Heart right ventricle (tissue), 16 donors: ENCODE measurements at regions not wholly inside any gene's neighbourhood (a gene's known extent, or its start where the extent isn't known, plus 50 kb on each side); places are given as distances from the start of the nearest gene placed in this dataset.

Experiments used
- ATAC-seq, 8 donors: fragments of 200-7000 bp; cut with Tn5 transposase; one replicate each; pipeline ENCODE4 v1.9.1; 2020; ENCODE audit warnings: mild to moderate bottlenecking in 8 of 8, moderate library complexity in 8 of 8, moderate number of reproducible peaks in 1 of 8
- DNase-seq, 2 donors: peaks; one replicate each; pipeline ENCODE4 v3.0.0-alpha.2; 2020
- H3K27ac ChIP-seq, 10 donors: fragments of 200-600 bp; sonication (generic) in 2 of 10; one replicate each; pipeline versions ENCODE4 v1.5.0 to v1.8.0; 2020 to 2022; ENCODE audit warnings: mild to moderate bottlenecking in 3 of 10
- H3K27me3 ChIP-seq, 7 donors: fragments of 200-600 bp; one replicate each; pipeline ENCODE4 v1.8.0; 2021 to 2022; ENCODE audit warnings: mild to moderate bottlenecking in 2 of 7
- H3K36me3 ChIP-seq, 9 donors: fragments of 200-600 bp; sonication (generic) in 1 of 9; one replicate each; pipeline versions ENCODE4 v1.5.0 to v1.8.0; 2020 to 2022; ENCODE audit warnings: mild to moderate bottlenecking in 2 of 9
- H3K4me1 ChIP-seq, 9 donors: fragments of 200-600 bp; sonication (generic) in 1 of 9; one replicate each; pipeline versions ENCODE4 v1.5.0 to v1.8.0; 2020 to 2022; ENCODE audit warnings: mild to moderate bottlenecking in 4 of 9
- H3K4me3 ChIP-seq, 10 donors: fragments of 200-600 bp; sonication (generic) in 2 of 10; one replicate each; pipeline versions ENCODE4 v1.5.0 to v1.8.0; 2020 to 2022; ENCODE audit warnings: mild to moderate bottlenecking in 7 of 10, moderate library complexity in 2 of 10
- H3K9me3 ChIP-seq, 11 donors: fragments of 200-600 bp in 10 of 11; sonication (generic) in 2 of 11; one replicate each; pipeline versions ENCODE4 v1.5.0 to v1.8.0; 2013 to 2022; ENCODE audit warnings: mild to moderate bottlenecking in 2 of 11, control low read depth in 1 of 11, moderate library complexity in 1 of 11
- CTCF ChIP-seq, 9 donors: fragments of 200-600 bp; sonication (generic) in 2 of 9; IDR thresholded peaks; one replicate each; pipeline versions ENCODE4 v1.5.0 to v1.8.0; 2021 to 2022; ENCODE audit warnings: antibody characterized with exemption in 9 of 9, mild to moderate bottlenecking in 5 of 9, moderate library complexity in 1 of 9
- WGBS, 2 donors: extraction: QIAGEN DNeasy Blood & Tissue Kit; methylation state at CpG; one replicate each; pipeline ENCODE4 v1.1.7; 2013; ENCODE audit warnings: inconsistent platforms in 1 of 2; 5-methylcytosine and 5-hydroxymethylcytosine counted together
- intact Hi-C, 10 donors: fragments of 100-400 bp; cut with DNase I; formaldehyde crosslinking; loops; one replicate each; pipeline versions ENCODE4 v1.11.1 to v1.14.2; 2022
- donor health status: Arrhythmogenic right ventricular cardiomyopathy.
- donor health status: ischemic (EF 13 %, LVEDD 7.1; RV severe dilation, severe dysfunction).
- donor health status: healthy with polysubstance abuse.
- donor health status: DM: no; HTN: yes; CAD: no.
- donor health status: DM: no; HTN: no; CAD: no.
- donor health status: ischemic (EF 25% LVEDD 6.9; RV normal size, moderate dysfunction).
- donor health status: ischemic (EF 25% LVEDD 5.7; RV mildly dilated, moderate dysfunction).
- donor health status: healthy.
- donor health status: DM: yes; HTN: yes; CAD: no.
- donor health status: Ischemic cardiomyopathy.
- donor health status: ischemic (EF 35%, LVEDD 5.7; RV mildly dilated, moderate dysfunction).
- donor health status: nonischemic (EF 11% LVEDD 7.7; RV severe dilation, severe dysfunction).
- donor health status: DM: yes; HTN: yes; CAD: no.
- donor health status: PGD.
- donor health status: ischemic (EF 29% LVEDD 5.4; RV normal size, mild dysfunction).
- donor health status: nonischemic (EF 23%, LVEDD 6.1; RV moderate dilation, normal function).

- Histone ChIP-seq H3K4me3 (no peak overlapping the region), H3K36me3 (no peaks in the 10 kb centered on the region), H3K4me1 (no peaks in the 10 kb centered on the region), H3K27ac (no peak overlapping the region), H3K27me3 (no peaks in the 10 kb centered on the region), H3K9me3 (no peaks in the 10 kb centered on the region)
- 49 to 58% methylated on average over 2 of the region's 2 CpGs for WGBS, 2 donors
- DNase-seq, result no peak
- ATAC-seq, result no peak
- intact Hi-C loops, result no loop called here
- TF ChIP-seq CTCF (IDR thresholded peaks at IDR 0.05), result no peak
Observed at GRCh38 chr2:160859096-160859495, 301.1 kb upstream of the TANK start.

DNA sequence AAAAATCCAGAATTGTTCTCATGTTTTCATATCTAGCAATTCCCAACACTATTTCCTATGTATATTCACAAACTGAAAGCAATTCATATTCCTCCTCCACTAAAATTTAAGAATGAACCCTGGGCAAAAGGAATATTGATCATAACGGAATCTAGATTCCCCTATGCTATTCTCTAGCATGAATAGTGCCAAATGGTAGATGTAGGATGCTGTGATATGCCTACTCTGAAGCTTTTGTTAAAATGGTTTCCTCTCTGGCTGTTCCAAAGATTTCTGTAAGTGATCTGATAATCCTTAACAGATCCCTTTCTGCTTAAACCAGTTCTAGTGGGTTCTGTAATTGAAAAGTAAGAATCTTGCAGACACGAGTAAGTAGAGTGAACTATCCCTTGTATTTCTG is 298.0 kb upstream of the TANK start:
- no peak for TF ChIP-seq CTCF (IDR thresholded peaks at IDR 0.05)
- Histone ChIP-seq H3K4me1 (no peaks in the 10 kb centered on the region), H3K27me3 (no peaks in the 10 kb centered on the region), H3K36me3 (no peaks in the 10 kb centered on the region), H3K4me3 (no peak overlapping the region), H3K27ac (no peak overlapping the region), H3K9me3 (no peaks in the 10 kb centered on the region)
- DNase-seq (no peak), ATAC-seq (no peak)
- intact Hi-C loops, result loop anchor here in 1 of 10 donors (5.0 kb wide), 1 partner anchor 35 kb away; no protein-coding TSS in a partner anchor
- WGBS, 2 donors, result 67 to 88% methylated on average over 2 of the region's 2 CpGs

DNA sequence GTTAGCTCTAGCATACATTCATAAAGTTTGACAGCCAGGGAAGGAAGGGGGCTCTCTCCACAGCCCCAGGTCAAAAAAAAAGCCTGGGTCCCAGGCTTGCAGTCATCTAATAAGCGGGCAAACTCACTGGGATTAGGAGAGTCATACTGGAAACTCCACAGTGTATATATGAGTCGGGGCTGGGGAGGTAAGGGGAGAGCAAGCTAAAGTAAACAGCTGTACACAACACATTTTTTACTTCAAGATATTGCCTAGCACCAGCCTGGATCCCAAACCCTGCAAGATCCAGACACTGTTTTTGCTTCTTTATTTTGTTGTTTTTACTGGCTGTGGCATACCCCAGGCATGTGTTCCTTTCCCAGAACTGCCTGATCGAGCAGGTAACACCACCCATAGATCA is 291.3 kb upstream of the TANK start:
- Histone ChIP-seq H3K4me3 (no peak overlapping the region), H3K36me3 (no peaks in the 10 kb centered on the region), H3K9me3 (no peaks in the 10 kb centered on the region), H3K27ac (peak overlapping the region in 9 of 10 donors; percentile 7 to 73 (median 61)), H3K27me3 (no peaks in the 10 kb centered on the region), H3K4me1 (peaks cover 0 to 23% (median 12%) of the 10 kb centered on the region in 9 donors)
- intact Hi-C loops, result loop anchor here in 1 of 10 donors (5.0 kb wide), 1 partner anchor 42 kb away; no protein-coding TSS in a partner anchor
- peak in 1 of 8 donors; percentile 3 for ATAC-seq
- no peak for DNase-seq
- TF ChIP-seq CTCF (IDR thresholded peaks at IDR 0.05), result no peak
- WGBS, 2 donors, result 72 to 76% methylated on average over 3 of the region's 3 CpGs

DNA sequence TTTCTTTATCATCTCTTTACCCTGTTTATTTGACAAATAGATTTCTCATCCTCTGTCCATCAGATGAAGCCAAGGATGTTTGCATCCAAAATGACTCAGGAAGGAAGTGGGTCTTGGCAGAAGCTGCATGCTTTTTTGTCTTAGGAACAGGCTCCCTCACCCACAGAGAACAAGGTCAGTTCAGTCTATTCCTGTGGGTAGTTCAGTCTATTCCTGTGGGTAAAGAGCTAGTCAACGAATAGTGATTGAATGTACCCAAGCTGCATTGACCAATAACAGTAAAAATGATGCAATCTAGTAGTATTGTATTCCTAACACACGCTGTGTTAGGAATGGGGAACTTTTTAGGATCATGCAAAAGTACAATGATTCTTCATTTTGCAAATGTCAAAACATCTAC is 290.8 kb upstream of the TANK start:
- ATAC-seq (peak in 7 of 8 donors; percentile 48 to 88 (median 66)), DNase-seq (no peak)
- Histone ChIP-seq H3K36me3 (no peaks in the 10 kb centered on the region), H3K27ac (peak overlapping the region in 9 of 10 donors; percentile 16 to 73 (median 65)), H3K4me3 (no peak overlapping the region), H3K9me3 (no peaks in the 10 kb centered on the region), H3K27me3 (no peaks in the 10 kb centered on the region), H3K4me1 (peaks cover 0 to 23% (median 12%) of the 10 kb centered on the region in 9 donors)
- TF ChIP-seq CTCF (IDR thresholded peaks at IDR 0.05), result no peak
- intact Hi-C loops, result loop anchor here in 1 of 10 donors (5.0 kb wide), 1 partner anchor 42 kb away; no protein-coding TSS in a partner anchor
- WGBS, 2 donors, result 45 to 57% methylated on average over 2 of the region's 2 CpGs
